HG02852 (cell line): ENCODE measurements at regions not wholly inside any gene's neighbourhood (a gene's known extent, or its start where the extent isn't known, plus 50 kb on each side); places are given as distances from the start of the nearest gene placed in this dataset.

Experiments used
- ATAC-seq: cut with Tn5 transposase; IDR thresholded peaks from one replicate; pipeline ENCODE4 v1.9.1; 2021; ENCODE audit warnings: mild to moderate bottlenecking, moderate library complexity; ENCODE audit not compliant: unreplicated experiment

DNA sequence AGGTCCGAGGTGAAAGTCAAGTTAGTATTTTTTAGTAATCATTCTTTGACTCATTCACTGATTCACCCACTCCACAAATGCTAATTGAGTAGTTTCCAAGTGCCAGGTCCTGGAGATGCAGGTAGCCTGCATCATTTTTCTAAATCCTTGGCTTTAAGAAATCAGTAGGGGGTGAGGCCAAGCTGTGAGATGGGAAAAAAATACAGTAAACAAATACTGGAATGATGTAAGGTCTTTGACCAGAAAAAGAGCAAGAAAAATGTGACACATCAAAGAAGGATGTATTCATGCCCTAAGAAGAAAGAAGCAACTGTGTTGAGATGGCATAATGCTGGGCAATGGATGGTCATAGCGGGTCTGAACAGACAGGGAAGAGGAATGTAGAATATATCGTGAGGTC lies 1386.6 kb downstream of the PCDH7 start:
- ATAC-seq, result no peak

DNA sequence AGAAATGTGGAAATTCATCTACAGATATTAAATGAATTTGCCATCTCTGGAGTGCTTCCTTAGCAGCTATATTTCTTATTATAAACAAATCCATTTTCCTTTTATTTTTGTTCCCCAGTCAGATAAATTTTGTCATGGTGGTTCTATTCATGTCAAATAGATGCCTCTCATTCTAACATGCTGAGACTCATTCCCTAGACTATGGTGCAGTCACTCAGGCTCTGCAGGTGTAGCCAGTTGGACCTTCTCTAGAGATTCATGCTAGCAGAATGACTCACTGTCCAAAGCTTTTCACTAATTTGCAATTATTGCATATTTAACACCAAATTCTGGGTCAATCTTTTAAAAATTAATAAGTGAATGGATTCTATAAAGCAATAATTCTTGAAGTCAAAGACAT lies 1392.7 kb downstream of the PCDH7 start:
- ATAC-seq, result no peak

DNA sequence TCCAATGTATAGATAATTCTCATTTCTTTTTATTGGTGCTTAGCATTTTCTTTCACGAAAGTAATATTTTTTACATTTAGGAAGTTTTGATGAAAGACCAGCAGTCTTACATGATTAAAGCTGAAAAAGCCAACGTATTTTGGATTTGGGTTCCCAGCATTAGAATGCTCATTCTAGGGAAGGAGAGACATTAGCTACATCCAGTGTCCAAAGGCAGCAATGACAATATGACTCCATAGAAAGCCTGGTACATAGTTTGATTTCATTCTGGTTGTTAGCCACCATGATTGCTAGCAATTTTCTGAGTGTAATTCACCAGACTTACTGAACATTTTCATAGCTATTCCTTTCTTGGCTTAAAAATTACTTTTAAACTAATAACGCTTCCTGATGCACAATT lies 1397.5 kb downstream of the PCDH7 start:
- no peak for ATAC-seq

DNA sequence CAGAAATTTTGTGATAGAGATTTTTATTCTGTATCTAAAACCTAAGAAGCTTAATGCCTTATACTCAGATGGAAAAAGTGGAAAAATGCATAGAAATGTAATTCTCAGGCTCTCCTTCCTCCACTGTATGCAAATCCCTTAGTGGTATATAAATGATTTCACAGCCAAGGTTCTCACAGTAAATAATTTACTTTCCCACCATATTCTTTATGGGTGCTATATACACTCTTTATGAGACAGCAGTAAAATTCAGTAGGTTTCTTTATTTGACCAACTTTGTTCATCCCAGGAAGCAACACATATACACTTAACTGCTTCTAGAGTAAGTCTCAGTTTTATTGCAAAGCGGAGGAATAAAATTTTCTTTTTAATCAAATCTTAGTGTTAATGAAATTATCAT lies 1399.7 kb downstream of the PCDH7 start:
- no peak for ATAC-seq

DNA sequence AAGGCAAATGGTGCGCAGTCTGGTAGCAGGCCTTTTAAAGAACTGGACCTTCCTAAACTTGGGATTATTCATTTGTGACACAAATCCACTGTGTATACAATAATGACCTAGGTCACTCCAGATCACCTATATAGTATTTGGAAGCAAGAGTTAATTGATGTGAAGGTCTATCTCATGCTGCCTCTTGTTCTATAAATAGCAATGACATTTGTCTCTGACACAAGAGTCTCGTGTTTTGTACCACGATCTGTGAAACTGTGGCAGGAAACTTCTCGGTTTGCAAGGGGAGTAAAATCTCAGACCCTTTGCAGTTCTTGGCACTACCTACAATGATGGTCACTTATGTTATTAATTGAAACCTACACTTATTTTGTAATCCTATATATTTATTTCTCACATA lies 1408.4 kb downstream of the PCDH7 start:
- ATAC-seq, result no peak

DNA sequence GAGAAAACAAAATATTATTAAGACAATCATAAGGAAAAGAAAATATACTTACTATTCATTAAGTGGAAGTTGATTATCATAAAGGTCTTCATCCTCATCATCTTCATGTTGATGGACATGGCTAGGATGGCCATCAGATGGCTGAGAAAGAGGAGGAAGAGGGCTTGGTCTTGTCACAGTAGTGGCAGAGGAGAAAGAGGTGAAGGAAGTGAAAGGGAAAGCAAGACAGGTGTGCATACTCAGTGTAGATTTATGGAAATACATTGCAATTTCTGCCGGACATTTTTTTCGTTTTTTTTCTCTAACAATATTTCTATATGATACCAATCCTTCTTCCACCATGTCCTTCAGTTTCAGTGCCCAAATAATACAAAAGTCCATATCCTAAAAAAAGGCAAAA lies 1409.8 kb downstream of the PCDH7 start:
- no peak for ATAC-seq

DNA sequence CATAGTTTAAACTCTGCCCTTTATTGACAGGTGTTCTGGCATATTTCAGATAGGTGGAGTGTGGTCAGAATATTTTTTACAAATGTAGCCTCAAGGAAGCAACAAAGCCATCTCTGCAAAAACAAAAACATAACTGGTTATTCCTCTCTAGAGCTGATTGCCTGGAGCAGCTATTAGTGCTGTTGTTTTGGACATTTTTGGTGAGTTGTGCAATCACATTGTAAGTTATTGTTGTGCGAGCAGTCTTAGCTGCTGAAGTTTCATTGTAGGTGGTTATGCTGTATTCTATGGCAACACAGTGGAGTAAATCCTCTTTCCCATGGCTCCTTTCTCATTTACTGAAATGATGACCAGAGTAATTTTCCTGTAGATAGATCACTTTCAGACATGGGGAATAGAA lies 1413.0 kb downstream of the PCDH7 start:
- no peak for ATAC-seq

DNA sequence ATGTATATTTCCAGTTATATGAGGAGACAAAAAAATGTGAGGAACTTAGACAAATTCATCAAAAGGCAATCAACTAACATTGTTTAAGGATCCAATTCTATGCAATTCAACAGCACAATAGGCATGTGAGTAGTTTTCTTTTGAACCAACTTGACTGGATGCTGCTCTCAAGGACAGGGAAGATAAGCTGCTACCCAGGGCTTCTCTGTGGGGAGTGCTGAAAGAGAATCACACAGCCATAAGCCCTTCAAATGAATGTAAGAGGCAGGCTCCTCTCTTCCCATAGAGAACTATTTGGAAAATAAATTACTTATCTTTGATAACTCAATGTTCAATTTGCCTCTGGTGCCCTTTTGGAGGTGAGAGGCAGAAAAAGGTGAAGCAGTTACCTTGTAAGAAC lies 1413.6 kb downstream of the PCDH7 start:
- ATAC-seq, result no peak

DNA sequence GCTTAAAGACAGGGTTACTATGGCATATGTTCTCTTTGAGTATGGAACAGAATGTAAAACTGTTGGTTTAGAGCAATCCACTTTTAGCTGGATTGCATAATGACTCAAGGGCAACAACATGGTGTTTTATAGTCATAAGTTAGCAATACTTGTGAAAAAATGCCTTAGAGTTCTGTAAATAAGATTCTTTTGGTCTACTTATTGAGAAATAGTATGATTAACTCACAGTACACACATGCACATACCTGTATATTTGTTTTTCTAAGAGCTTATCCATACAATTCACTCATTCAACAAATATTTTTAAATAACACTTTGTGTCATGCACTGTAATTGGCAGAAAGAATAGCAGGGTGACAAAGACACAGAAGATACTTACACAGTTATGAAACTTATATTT lies 1415.5 kb downstream of the PCDH7 start:
- ATAC-seq, result no peak

DNA sequence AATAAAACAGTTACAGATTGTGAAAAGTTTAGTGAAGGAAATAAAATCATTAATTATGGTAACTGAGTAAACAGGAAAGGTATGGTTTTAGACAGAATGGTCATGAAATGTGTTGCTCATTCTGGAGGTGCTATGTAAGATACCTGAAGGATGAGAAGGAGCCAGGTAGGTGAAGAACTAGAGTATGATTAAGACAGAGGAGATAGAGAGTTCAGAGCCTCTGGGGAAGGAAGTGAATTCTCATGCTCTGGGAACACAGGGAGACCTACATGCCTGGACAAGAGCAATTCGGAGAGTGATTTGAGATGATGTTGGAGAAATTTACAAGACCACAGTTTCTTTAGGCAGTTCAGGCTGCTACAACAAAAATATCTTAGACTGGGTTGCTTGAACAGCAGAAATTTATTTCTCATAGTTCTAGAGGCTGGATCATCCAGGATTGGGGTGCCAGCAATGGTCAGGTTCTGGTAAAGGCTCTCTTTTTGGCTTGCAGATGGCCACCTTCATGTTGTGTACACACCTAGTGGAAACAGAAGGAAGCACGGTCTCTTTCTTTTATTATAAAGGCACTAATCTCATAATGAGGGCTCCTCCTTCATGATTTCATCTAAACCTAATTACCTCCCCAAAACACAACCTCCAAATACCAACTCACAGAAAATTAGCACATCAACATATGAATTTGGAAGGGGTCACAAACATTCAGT lies 1416.1 kb downstream of the PCDH7 start:
- ATAC-seq, result no peak

DNA sequence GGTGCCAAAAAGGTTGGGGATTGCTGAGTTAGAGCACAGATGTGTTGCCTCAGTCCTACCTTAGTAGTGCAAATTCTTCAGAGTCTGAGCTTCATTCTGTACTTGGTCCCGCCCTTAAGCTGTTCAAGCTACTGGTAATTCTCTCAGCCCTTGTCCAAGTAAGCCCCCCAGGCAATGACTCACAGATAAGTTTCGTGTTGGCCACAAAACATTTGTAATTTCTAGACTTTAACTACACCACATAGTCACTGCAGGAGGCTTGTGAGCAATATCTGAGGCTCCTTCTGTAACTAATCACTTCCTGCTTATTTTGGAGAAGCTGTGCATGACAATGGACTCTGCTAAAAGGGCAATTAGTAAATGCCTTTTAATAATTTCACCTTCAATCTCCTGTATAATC lies 1420.5 kb downstream of the PCDH7 start:
- no peak for ATAC-seq

DNA sequence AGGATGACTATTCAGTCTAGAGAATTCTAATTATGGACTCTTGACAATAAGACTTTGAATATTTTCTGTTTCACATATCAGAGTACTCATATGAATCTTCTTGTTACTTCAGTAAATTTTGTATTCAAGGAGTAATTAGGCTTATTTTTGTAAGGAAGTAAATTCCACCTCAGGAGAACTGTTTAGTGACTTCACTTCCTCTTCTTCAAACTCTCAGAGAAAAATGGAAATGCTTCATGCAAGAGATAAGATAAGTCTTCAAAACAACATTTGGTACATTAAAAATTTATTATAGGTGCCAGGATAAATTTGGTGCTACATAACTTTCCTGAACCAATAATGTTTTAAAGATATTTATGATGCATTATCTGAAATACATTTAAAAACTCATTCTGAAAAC lies 1421.9 kb downstream of the PCDH7 start:
- ATAC-seq, result no peak

DNA sequence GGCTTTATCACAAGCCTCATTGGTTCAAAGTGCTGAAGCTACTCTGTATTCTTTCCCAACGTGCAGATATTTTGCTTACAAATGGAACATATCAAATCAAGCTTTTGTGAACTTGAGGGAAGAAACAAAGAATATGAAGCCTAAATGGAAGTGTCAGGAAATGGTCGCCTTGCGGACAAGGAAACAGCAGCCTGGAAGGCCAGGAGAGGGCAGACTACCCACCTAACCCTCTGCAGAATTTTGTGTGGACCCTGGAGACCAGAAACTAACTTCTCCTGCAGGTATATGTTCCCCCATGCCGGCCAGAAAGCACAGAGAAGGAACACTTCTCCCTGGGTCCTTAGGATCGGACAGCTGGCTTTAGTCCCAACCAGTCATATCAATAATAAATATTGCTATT lies 1425.8 kb downstream of the PCDH7 start:
- ATAC-seq, result no peak

DNA sequence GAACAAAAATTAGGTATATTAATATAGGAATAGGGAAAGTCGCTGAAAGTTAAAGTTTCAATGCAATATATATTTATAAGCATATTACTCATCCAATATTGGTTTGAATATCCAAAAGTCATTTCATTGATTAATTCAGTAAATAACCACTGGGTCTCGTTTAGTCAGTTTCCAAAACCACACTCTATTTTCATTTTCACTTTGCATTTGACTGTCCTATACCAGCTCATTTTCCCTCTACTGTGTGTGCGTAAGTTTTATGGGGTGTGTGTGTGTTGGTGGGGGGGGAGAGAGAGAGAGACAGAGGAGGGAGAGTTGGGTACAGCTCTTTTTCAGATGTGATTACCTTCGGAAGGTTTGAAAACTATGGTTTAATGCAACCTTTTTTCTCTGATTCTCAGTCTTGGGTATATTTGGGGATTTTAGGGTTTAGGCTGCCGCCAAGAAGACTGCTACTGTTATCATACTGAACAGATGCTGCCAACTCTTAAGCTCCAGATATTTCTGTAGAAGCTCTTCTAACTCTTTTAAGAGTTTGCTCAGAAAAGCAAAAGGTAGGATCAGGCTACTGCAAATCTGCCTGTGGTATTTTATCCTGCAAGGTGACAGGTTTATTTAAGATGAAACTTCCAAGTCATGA lies 1427.4 kb downstream of the PCDH7 start:
- no peak for ATAC-seq

DNA sequence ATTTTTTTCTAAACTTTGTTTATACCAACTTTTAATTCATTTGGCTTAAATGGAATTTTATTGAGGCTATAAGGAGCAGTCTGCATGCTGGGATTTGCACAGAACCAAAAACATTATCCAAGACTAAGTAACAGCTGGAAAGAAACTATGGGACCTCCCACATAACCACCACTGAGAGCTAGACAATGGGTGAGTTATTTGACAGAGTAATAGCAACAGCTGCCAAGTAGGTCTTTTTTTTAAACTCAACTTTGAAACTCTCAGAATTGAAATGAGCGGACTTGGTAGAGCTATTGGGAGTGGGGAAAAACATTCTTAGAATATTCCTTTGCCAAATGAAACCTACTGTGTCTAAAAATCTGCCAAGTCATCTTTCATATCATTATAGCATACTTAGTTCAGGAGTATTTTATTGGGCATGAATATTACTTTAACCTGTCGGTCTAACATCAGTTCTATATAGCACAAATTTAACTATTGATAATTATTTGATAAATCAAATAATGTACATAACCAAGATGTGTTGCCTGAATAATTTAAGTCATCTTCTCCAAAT lies 1428.0 kb downstream of the PCDH7 start:
- ATAC-seq, result no peak

DNA sequence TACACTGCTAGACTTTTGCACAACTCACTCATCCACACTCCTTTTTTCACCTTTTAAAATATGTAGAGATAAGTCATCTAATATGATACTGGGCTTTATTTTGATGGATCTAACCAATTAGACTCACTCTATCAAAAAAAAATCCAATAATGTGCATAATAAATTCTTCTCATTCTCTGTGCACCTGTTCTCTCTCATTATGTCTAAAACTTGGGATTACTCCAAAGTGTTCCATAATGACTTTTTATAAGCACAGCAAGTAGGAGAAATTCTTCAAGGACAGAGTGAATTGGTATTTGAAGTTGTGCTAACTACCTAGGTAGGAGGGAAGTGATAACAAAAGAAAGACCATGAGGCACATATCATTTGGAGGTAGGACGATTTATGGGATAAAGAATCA lies 1438.8 kb downstream of the PCDH7 start:
- no peak for ATAC-seq

DNA sequence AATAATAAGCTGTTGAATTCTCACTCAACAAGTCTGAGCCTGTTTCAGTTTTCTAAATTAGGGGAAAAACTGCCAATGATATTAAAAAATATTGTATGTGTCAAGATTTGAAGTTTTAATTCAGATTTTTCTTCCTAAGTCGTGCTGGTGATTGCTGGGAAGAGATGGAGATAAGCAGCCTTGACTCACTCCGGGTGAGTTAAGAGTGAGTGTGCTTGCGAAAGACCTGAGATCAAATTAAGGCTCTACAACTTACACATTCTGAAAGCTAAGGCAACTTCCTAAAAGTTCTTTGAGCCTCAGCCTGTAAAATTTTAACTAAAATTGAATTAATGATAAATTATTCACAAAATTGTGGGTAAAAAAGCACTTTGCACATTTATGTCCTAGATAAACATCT lies 1441.2 kb downstream of the PCDH7 start:
- ATAC-seq, result no peak

DNA sequence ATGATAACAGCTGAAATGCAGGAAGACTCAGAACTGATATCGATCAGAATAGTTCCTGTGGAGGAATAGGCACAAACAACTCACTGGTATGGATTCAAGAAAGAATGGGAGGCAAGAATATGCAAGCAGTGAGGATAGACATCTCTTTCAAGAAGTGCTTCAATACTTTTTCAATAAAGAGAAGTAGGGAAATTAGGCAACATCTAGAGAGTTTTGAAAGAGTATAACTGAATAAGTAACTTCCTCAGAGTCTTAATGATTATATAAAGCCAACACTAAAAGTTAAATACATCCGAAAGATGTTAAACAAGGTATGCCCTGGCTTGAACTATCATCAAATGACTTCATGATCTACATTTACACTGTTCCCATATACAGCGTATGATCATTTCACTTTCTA lies 1443.0 kb downstream of the PCDH7 start:
- no peak for ATAC-seq

DNA sequence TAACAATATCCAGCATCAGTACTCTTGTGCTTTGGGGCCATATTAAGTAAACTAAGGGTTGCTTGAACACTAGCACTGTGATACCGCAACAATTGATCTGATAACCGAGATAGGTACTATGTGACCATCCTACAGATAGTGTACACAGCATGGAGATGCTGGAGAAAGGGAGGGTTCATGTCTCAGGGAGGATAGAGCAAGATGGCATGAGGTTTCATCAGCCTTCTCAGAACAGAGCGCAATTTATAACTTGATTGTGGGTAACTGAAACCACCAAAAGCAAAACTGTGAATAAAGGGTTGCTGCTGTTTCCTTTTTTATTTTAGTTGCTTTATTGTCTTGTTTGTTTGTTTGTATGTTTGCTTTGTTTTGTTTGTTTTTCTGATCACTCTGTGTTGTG lies 1449.7 kb downstream of the PCDH7 start:
- no peak for ATAC-seq

DNA sequence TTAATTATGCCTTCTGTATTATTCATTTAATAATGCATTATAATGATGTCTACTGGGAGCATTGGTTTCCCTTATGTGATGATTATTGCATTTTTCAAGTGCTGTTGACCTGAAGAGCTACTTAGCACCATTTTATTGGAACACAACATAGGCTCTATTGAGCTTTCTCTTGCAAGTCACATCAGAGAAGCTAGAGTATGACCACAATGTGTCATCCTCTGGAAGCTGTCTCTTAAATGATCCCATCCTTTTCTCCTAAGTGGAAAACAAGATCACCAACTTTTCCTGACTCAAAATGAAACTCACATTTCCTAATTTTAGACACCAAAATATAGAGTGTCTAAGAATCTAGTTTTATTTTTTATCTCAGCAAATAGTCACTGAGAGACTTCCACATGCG lies 1451.9 kb downstream of the PCDH7 start:
- ATAC-seq, result no peak

DNA sequence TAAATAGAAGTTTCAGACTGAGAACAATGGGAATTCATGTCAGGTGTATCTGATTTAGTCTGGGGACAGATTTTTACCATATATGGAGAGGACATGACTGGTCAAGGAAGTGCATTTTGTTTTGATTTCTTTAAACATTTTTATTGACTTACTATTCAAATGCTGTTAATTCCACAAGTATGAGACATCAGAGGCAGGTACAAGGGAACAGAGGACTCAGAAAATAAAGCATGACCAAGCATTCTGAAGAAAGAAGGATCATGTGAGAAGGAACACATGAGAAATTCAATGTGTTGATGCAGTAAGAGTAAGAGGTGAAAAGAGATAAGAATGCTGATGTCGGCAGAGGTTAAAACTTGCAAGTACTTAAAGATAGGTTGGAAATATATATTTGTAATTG lies 1452.6 kb downstream of the PCDH7 start:
- no peak for ATAC-seq

DNA sequence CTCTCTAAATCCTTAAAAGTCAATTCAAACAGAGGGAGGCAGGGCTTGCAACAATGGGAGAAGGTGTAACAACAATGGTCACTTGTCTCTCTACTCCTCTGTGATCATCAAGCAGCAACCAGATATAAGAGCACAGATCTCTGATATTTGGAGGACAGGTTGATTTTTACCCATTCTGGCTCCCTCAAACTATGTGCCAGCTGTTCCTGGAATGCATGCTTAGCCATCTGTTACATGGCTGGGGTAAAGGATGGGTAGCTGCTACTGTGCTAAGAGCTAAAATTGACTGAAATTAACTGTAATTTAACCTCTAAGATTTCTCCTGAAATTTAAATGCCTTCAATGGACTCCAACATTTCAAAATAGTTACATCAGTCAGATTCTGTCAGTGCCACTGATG lies 1459.9 kb downstream of the PCDH7 start:
- no peak for ATAC-seq

DNA sequence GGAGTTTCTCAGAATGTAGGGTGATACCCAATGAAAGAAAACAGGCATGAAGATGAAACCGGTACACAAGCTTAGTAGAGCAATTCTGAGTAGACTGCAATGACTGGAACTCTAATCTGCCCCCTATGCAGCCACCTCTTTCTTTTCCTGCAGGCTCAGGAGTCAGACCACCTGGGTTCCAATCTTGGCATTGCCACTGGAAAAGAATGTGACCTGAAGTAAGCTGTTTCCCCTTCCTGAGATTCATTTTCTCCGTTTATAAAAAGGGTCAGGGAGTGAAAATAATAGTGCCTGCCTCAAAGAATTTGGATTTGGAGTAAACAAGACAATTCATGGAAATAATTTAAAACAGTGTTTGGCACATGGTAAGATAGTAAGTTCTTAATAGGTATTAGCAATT lies 1464.0 kb downstream of the PCDH7 start:
- no peak for ATAC-seq
